Astrocyte (in vitro differentiated cells and primary cell): ENCODE measurements at regions not wholly inside any gene's neighbourhood (a gene's known extent, or its start where the extent isn't known, plus 50 kb on each side); places are given as distances from the start of the nearest gene placed in this dataset.

Experiments
- EZH2 ChIP-seq: IDR thresholded peaks from 2 replicates; pipeline ENCODE4 v1.6.1; 2012; ENCODE audit warnings: mild to moderate bottlenecking, low read length, inconsistent platforms; ENCODE audit not compliant: insufficient read depth
- TF ChIP-seq, protein P1 (sequence below): IDR thresholded peaks from 2 replicates; pipeline ENCODE4 v1.5.1; 2011; ENCODE audit warnings: low read depth, mild to moderate bottlenecking, inconsistent platforms, low read length, moderate library complexity; ENCODE audit not compliant: insufficient read depth

DNA sequence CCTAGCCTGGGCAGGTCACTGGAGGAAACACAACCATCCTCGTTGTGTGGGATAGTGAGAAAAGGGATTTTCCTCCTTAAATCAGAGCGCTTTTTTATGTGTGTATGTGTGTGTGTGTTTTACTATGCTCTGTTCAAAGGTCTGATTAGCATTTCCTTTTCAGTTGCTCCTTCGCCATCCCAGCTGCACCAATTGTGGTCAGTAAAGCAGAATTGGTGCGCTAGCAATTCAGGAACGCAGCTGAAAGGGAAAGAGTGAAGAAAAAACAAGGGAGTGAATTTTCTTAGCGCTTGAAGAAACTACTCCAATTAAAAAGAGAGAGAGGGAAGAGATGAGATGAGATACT is 173.3 kb upstream of the PARP11 start:
- TF ChIP-seq, protein P1, sequence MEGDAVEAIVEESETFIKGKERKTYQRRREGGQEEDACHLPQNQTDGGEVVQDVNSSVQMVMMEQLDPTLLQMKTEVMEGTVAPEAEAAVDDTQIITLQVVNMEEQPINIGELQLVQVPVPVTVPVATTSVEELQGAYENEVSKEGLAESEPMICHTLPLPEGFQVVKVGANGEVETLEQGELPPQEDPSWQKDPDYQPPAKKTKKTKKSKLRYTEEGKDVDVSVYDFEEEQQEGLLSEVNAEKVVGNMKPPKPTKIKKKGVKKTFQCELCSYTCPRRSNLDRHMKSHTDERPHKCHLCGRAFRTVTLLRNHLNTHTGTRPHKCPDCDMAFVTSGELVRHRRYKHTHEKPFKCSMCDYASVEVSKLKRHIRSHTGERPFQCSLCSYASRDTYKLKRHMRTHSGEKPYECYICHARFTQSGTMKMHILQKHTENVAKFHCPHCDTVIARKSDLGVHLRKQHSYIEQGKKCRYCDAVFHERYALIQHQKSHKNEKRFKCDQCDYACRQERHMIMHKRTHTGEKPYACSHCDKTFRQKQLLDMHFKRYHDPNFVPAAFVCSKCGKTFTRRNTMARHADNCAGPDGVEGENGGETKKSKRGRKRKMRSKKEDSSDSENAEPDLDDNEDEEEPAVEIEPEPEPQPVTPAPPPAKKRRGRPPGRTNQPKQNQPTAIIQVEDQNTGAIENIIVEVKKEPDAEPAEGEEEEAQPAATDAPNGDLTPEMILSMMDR = no peak
- no peak for TF ChIP-seq EZH2
